Testis (tissue), 2 donors: ENCODE measurements at regions not wholly inside any gene's neighbourhood (a gene's known extent, or its start where the extent isn't known, plus 50 kb on each side); places are given as distances from the start of the nearest gene placed in this dataset.

Experiments
- DNase-seq: peaks from one replicate; pipeline ENCODE4 v3.0.0-alpha.2; 2019
- H3K27ac ChIP-seq, 2 donors: fragments of 200-600 bp; sonication (generic); one replicate each; pipeline ENCODE4 v1.5.1; 2019
- H3K27me3 ChIP-seq: fragments of 200-600 bp; sonication (generic); one replicate; pipeline ENCODE4 v1.5.1; 2019
- H3K36me3 ChIP-seq: fragments of 200-600 bp; sonication (generic); one replicate; pipeline ENCODE4 v1.5.1; 2017; ENCODE audit warnings: low read depth; ENCODE audit errors: missing control alignments
- H3K4me1 ChIP-seq: fragments of 200-600 bp; sonication (generic); one replicate; pipeline ENCODE4 v1.5.1; 2019
- H3K4me3 ChIP-seq, 2 donors: fragments of 200-600 bp; sonication (generic); one replicate each; pipeline ENCODE4 v1.5.1; 2017 to 2019
- H3K9me3 ChIP-seq: fragments of 200-600 bp; sonication (generic); one replicate; pipeline ENCODE4 v1.5.1; 2017
- POLR2A ChIP-seq: fragments of 450-650 bp; IDR thresholded peaks from one replicate; pipeline ENCODE4 v1.6.1; 2017; ENCODE audit warnings: antibody characterized with exemption, mild to moderate bottlenecking, moderate library complexity
- WGBS, 2 donors: methylation state at CpG; one replicate each; pipeline ENCODE4 v1.1.5; 2018; 5-methylcytosine and 5-hydroxymethylcytosine counted together
- intact Hi-C: fragments of 100-400 bp; cut with DNase I; formaldehyde crosslinking; loops from one replicate; pipeline ENCODE4 v1.15.1; 2023; ENCODE audit warnings: low total_unique reads
- TF ChIP-seq, protein P1 (sequence below), 3 experiments: fragments of 450-650 bp in 2 of 3; fragments of 200-600 bp in 1 of 3; sonication (generic) in 1 of 3; IDR thresholded peaks; one replicate each; pipeline ENCODE4 v1.5.1; 2016 to 2019; ENCODE audit warnings: antibody characterized with exemption in 3 of 3, mild to moderate bottlenecking in 2 of 3, moderate library complexity in 1 of 3

- DNase-seq, result no peak
- no peaks in the 10 kb centered on the region for H3K27me3 ChIP-seq
- 94 to 100% methylated on average over 1 of the region's 1 CpG for WGBS, 2 donors
- H3K27ac ChIP-seq, result no peak overlapping the region
- no peak overlapping the region for H3K4me3 ChIP-seq
- H3K4me1 ChIP-seq, result no peaks in the 10 kb centered on the region
- H3K36me3 ChIP-seq, result no peaks in the 10 kb centered on the region
- intact Hi-C loops, result no loop called here
- no peak for TF ChIP-seq POLR2A
- TF ChIP-seq, protein P1, sequence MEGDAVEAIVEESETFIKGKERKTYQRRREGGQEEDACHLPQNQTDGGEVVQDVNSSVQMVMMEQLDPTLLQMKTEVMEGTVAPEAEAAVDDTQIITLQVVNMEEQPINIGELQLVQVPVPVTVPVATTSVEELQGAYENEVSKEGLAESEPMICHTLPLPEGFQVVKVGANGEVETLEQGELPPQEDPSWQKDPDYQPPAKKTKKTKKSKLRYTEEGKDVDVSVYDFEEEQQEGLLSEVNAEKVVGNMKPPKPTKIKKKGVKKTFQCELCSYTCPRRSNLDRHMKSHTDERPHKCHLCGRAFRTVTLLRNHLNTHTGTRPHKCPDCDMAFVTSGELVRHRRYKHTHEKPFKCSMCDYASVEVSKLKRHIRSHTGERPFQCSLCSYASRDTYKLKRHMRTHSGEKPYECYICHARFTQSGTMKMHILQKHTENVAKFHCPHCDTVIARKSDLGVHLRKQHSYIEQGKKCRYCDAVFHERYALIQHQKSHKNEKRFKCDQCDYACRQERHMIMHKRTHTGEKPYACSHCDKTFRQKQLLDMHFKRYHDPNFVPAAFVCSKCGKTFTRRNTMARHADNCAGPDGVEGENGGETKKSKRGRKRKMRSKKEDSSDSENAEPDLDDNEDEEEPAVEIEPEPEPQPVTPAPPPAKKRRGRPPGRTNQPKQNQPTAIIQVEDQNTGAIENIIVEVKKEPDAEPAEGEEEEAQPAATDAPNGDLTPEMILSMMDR (IDR thresholded peaks at IDR 0.05), result no peak
- no peaks in the 10 kb centered on the region for H3K9me3 ChIP-seq
These were observed 832.1 kb upstream of the ZNF608 start for GRCh38 chr5:125578551-125578950.

GRCh38 chr5:125579182-125579581 is 832.7 kb upstream of the ZNF608 start:
- 90 to 91% methylated on average over 5 of the region's 5 CpGs for WGBS, 2 donors
- no peak for DNase-seq
- H3K27ac ChIP-seq, result no peak overlapping the region

DNA sequence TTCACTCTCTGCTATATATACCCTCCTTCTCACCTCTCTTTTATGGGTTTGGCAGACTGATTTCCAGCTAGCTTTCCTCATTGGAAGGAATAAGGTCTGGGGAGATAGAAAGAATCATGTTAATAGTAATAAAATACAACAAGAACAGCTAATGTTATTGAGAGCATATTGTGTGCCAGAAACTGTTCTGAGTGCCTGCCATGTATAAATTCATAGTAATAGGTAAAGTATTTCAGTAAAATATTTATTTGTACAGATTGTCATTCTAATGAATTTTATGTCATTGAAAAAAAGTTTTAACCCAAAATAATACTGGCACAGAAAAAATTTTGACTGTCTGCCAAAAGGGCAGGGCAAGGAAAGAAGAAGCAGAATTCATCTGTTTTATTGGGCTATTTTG is 834.9 kb upstream of the ZNF608 start:
- Histone ChIP-seq H3K4me3 (no peak overlapping the region), H3K27me3 (no peaks in the 10 kb centered on the region), H3K4me1 (no peaks in the 10 kb centered on the region), H3K27ac (no peak overlapping the region), H3K36me3 (no peaks in the 10 kb centered on the region), H3K9me3 (no peaks in the 10 kb centered on the region)
- TF ChIP-seq POLR2A, result no peak
- TF ChIP-seq, protein P1 (IDR thresholded peaks at IDR 0.05), result no peak
- intact Hi-C loops, result no loop called here
- DNase-seq, result no peak

More at GRCh38 chr5:125579182-125579581, 832.7 kb upstream of the ZNF608 start:
- no peaks in the 10 kb centered on the region for H3K4me1 ChIP-seq
- intact Hi-C loops, result no loop called here
- no peaks in the 10 kb centered on the region for H3K9me3 ChIP-seq
- TF ChIP-seq POLR2A, result no peak
- TF ChIP-seq, protein P1 (IDR thresholded peaks at IDR 0.05), result no peak
- H3K36me3 ChIP-seq, result no peaks in the 10 kb centered on the region
- no peaks in the 10 kb centered on the region for H3K27me3 ChIP-seq
- no peak overlapping the region for H3K4me3 ChIP-seq

DNA sequence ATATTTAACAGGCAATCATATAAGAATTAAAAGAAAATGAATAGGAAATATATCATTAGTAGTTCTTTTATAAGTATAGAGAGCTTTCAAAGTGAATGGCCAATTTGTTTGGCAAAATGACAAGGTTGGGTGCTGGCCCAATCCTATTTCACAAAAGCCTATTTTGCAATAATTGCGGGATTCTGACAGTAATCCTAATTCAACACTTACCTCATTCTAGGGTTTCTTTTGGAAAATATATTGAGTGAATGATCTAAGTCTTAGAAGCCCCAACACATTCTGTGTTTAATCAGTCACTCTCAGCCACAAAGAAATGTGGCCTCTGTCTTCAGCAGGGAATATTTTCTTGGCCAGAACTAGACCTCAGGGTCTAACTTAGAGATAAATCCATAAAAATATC is 835.9 kb upstream of the ZNF608 start:
- no peaks in the 10 kb centered on the region for H3K4me1 ChIP-seq
- no peak overlapping the region for H3K27ac ChIP-seq

More for the DNA sequence above, 835.9 kb upstream of the ZNF608 start:
- H3K4me3 ChIP-seq, result no peak overlapping the region
- 75 to 79% methylated on average over 1 of the region's 1 CpG for WGBS, 2 donors
- H3K9me3 ChIP-seq, result no peaks in the 10 kb centered on the region
- H3K36me3 ChIP-seq, result no peaks in the 10 kb centered on the region
- no peak for DNase-seq
- intact Hi-C loops, result no loop called here
- TF ChIP-seq POLR2A, result no peak
- TF ChIP-seq, protein P1 (IDR thresholded peaks at IDR 0.05), result no peak
- no peaks in the 10 kb centered on the region for H3K27me3 ChIP-seq
